ENCODE measurements at regions not wholly inside any gene's neighbourhood (a gene's known extent, or its start where the extent isn't known, plus 50 kb on each side); places are given as distances from the start of the nearest gene placed in this dataset.

GRCh38 chr21:33155422-33155821 is 74.3 kb upstream of the IFNAR2 start:
- DNase-seq (ENCODE audit: low spot score): no peak
- H3K79me2 ChIP-seq (ENCODE audit: insufficient read depth, low read depth, low read length): no peaks in the 10 kb centered on the region
- no peaks in the 10 kb centered on the region for H3K4me1 ChIP-seq (ENCODE audit: insufficient read depth, low read length, poor library complexity, severe bottlenecking)
- H4K20me1 ChIP-seq (ENCODE audit: insufficient read depth, low read length): no peaks in the 10 kb centered on the region
- CTCF ChIA-PET (ENCODE audit: unreplicated experiment): no interaction called here
- no peak overlapping the region for H3K27ac ChIP-seq (ENCODE audit: low read depth, low read length, poor library complexity, severe bottlenecking)
- H3K9me2 ChIP-seq (ENCODE audit: insufficient read depth, low read length): no peaks in the 10 kb centered on the region
- BruUV-seq (replicated peaks): no TSS peak
- H3K36me3 ChIP-seq (ENCODE audit: insufficient read depth, low read length): no peaks in the 10 kb centered on the region
- H3K4me2 ChIP-seq (ENCODE audit: low read length): no peak overlapping the region
- TF ChIP-seq CTCF (conservative IDR thresholded peaks at IDR 0.05; ENCODE audit: low read length) (no peak), EZH2phosphoT487 (IDR thresholded peaks at IDR 0.05; ENCODE audit: borderline replicate concordance, low read depth, low read length) (no peak)
- no peak overlapping the region for H2AFZ ChIP-seq (ENCODE audit: low read length)
- H3K4me3 ChIP-seq (ENCODE audit: low read depth, low read length, poor library complexity, severe bottlenecking): no peak overlapping the region
- intact Hi-C loops (cut with micrococcal nuclease; ENCODE audit: unreplicated experiment): no loop called here
- POLR2A ChIA-PET: interaction anchor here (0.6 kb wide), 1 partner anchor 952 kb away, joined by 3 read pairs; no protein-coding TSS in a partner anchor
- H3K9me3 ChIP-seq (ENCODE audit: low read length): no peaks in the 10 kb centered on the region

- H3K36me3 ChIP-seq (ENCODE audit: insufficient read depth, low read length): no peaks in the 10 kb centered on the region
- ChIA-PET CTCF (ENCODE audit: unreplicated experiment) (no interaction called here), POLR2A (interaction anchor here (0.6 to 1.2 kb wide), 3 partner anchors 10 to 318 kb away, joined by 3 to 5 read pairs (median 3); no protein-coding TSS in a partner anchor)
- H3K9me3 ChIP-seq (ENCODE audit: low read length): no peaks in the 10 kb centered on the region
- H3K4me2 ChIP-seq (ENCODE audit: low read length): no peak overlapping the region
- H3K79me2 ChIP-seq (ENCODE audit: insufficient read depth, low read depth, low read length): no peaks in the 10 kb centered on the region
- intact Hi-C loops (cut with micrococcal nuclease; ENCODE audit: unreplicated experiment): no loop called here
- no peak overlapping the region for H2AFZ ChIP-seq (ENCODE audit: low read length)
- DNase-seq (ENCODE audit: low spot score): no peak
- H3K27ac ChIP-seq (ENCODE audit: low read depth, low read length, poor library complexity, severe bottlenecking): no peak overlapping the region
- H3K4me1 ChIP-seq (ENCODE audit: insufficient read depth, low read length, poor library complexity, severe bottlenecking): no peaks in the 10 kb centered on the region
- H3K9me2 ChIP-seq (ENCODE audit: insufficient read depth, low read length): no peaks in the 10 kb centered on the region
- H4K20me1 ChIP-seq (ENCODE audit: insufficient read depth, low read length): no peaks in the 10 kb centered on the region
- BruUV-seq (replicated peaks): no TSS peak
- no peak overlapping the region for H3K4me3 ChIP-seq (ENCODE audit: low read depth, low read length, poor library complexity, severe bottlenecking)
- TF ChIP-seq EZH2phosphoT487 (IDR thresholded peaks at IDR 0.05; ENCODE audit: borderline replicate concordance, low read depth, low read length): no peak
- no peak for TF ChIP-seq CTCF (conservative IDR thresholded peaks at IDR 0.05; ENCODE audit: low read length)
Observed at GRCh38 chr21:33157303-33157702, 72.4 kb upstream of the IFNAR2 start.

- no TSS peak for BruUV-seq (replicated peaks)
- CTCF ChIA-PET (ENCODE audit: unreplicated experiment): no interaction called here
Observed at GRCh38 chr21:33158654-33159053, 71.1 kb upstream of the IFNAR2 start.

More at GRCh38 chr21:33158654-33159053, 71.1 kb upstream of the IFNAR2 start:
- POLR2A ChIA-PET: no interaction called here
- Histone ChIP-seq H3K4me1 (ENCODE audit: insufficient read depth, low read length, poor library complexity, severe bottlenecking) (no peaks in the 10 kb centered on the region), H2AFZ (ENCODE audit: low read length) (no peak overlapping the region), H3K4me3 (ENCODE audit: low read depth, low read length, poor library complexity, severe bottlenecking) (no peak overlapping the region), H4K20me1 (ENCODE audit: insufficient read depth, low read length) (no peaks in the 10 kb centered on the region), H3K9me2 (ENCODE audit: insufficient read depth, low read length) (no peaks in the 10 kb centered on the region), H3K27ac (ENCODE audit: low read depth, low read length, poor library complexity, severe bottlenecking) (no peak overlapping the region), H3K79me2 (ENCODE audit: insufficient read depth, low read depth, low read length) (no peaks in the 10 kb centered on the region), H3K4me2 (ENCODE audit: low read length) (no peak overlapping the region), H3K9me3 (ENCODE audit: low read length) (no peaks in the 10 kb centered on the region), H3K36me3 (ENCODE audit: insufficient read depth, low read length) (no peaks in the 10 kb centered on the region)
- DNase-seq (ENCODE audit: low spot score): no peak
- intact Hi-C loops (cut with micrococcal nuclease; ENCODE audit: unreplicated experiment): no loop called here
- no peak for TF ChIP-seq EZH2phosphoT487 (IDR thresholded peaks at IDR 0.05; ENCODE audit: borderline replicate concordance, low read depth, low read length)
- TF ChIP-seq CTCF (conservative IDR thresholded peaks at IDR 0.05; ENCODE audit: low read length): no peak
